ENCODE measurements at regions not wholly inside any gene's neighbourhood (a gene's known extent, or its start where the extent isn't known, plus 50 kb on each side); places are given as distances from the start of the nearest gene placed in this dataset.
"Not testable (repeated sequence)": the region's sequence is repeated elsewhere in the genome, so short reads cannot be mapped to it uniquely, and the experiment has no call there.

DNA sequence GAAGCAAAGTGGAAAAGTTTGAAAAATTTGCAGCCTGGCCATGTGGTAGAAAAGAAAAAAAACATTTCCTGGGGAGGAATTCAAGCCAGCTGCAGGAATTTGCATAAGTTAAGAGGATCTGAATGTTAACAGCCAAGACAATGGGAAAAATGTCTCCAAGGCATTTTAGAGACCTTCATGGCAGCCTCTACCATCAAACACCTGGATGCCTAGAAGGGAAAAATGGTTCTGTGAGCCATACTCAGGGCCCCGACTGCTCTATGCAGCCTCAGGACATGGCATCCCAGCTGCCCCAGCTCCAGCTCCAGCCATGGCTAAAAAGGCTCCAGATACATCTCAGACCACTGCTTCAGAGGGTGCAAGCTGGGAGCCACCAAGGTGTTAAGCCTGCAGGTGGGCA, 149.1 kb upstream of the SOX6 start:
- no peak overlapping the region for H3K27ac Mint-ChIP-seq
- no peak for ATAC-seq
- H3K9me3 Mint-ChIP-seq, result peaks cover 24 to 26% of the 10 kb centered on the region in 2 donors
- no peaks in the 10 kb centered on the region for H3K36me3 Mint-ChIP-seq
- no peak for DNase-seq (ENCODE audit: low spot score in 2 of 2)

DNA sequence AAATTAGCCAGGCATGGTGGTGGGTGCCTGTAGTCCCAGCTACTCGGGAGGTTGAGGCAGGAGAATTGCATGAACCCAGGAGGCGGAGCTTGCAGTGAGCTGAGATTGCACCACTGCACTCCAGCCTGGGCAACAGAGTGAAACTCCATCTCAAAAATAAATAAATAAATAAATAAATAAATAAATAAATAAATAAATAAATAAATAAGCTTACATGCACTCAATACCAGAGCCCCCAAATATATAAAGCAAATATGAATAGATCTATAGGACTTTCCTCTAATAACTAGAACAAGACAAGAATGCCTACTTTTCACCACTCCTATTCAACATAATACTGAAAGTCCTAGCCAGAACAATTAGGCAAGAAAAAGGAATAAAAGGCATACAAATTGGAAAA, 147.5 kb upstream of the SOX6 start:
- ATAC-seq; H3K36me3 Mint-ChIP-seq; H3K27ac Mint-ChIP-seq; DNase-seq (ENCODE audit: low spot score in 2 of 2): not testable (repeated sequence)
- peaks cover 28 to 31% of the 10 kb centered on the region in 2 donors for H3K9me3 Mint-ChIP-seq

- Mint-ChIP-seq H3K27ac (no peak overlapping the region), H3K36me3 (peaks cover 0 to 7% of the 10 kb centered on the region in 2 donors), H3K9me3 (peaks cover 11 to 27% of the 10 kb centered on the region in 2 donors)
- DNase-seq (ENCODE audit: low spot score in 2 of 2) (no peak), ATAC-seq (no peak)
These were observed 138.8 kb upstream of the SOX6 start for GRCh38 chr11:16494918-16495691.

GRCh38 chr11:16484434-16484833, 128.1 kb upstream of the SOX6 start:
- H3K36me3 Mint-ChIP-seq, result no peaks in the 10 kb centered on the region
- ATAC-seq (no peak), DNase-seq (ENCODE audit: low spot score in 2 of 2) (no peak)
- no peak overlapping the region for H3K27ac Mint-ChIP-seq
- no peaks in the 10 kb centered on the region for H3K9me3 Mint-ChIP-seq

- DNase-seq (ENCODE audit: low spot score in 2 of 2) (no peak), ATAC-seq (no peak)
- Mint-ChIP-seq H3K9me3 (peaks cover 4 to 11% of the 10 kb centered on the region in 2 donors), H3K36me3 (no peaks in the 10 kb centered on the region), H3K27ac (no peak overlapping the region)
These were observed 118.3 kb upstream of the SOX6 start for GRCh38 chr11:16474659-16475058.

- Mint-ChIP-seq H3K36me3 (no peaks in the 10 kb centered on the region), H3K9me3 (peaks cover 8 to 12% of the 10 kb centered on the region in 2 donors), H3K27ac (no peak overlapping the region)
- ATAC-seq (no peak), DNase-seq (ENCODE audit: low spot score in 2 of 2) (no peak)
These were observed 113.6 kb upstream of the SOX6 start for GRCh38 chr11:16469968-16470367.

- H3K27ac Mint-ChIP-seq, result no peak overlapping the region
- no peaks in the 10 kb centered on the region for H3K36me3 Mint-ChIP-seq
- DNase-seq (ENCODE audit: low spot score in 2 of 2), result no peak
- no peak for ATAC-seq
- H3K9me3 Mint-ChIP-seq, result peaks cover 8 to 9% of the 10 kb centered on the region in 2 donors
These were observed 112.5 kb upstream of the SOX6 start for GRCh38 chr11:16468735-16469453.

- ATAC-seq (no peak), DNase-seq (ENCODE audit: low spot score in 2 of 2) (no peak)
- Mint-ChIP-seq H3K9me3 (peaks cover 5 to 11% of the 10 kb centered on the region in 2 donors), H3K27ac (no peak overlapping the region), H3K36me3 (no peaks in the 10 kb centered on the region)
These were observed 104.2 kb upstream of the SOX6 start for GRCh38 chr11:16460508-16460907.

GRCh38 chr11:16456366-16456765, 100.0 kb upstream of the SOX6 start:
- H3K36me3 Mint-ChIP-seq, result no peaks in the 10 kb centered on the region
- no peak overlapping the region for H3K27ac Mint-ChIP-seq
- DNase-seq (ENCODE audit: low spot score in 2 of 2) (no peak), ATAC-seq (no peak)
- H3K9me3 Mint-ChIP-seq, result peaks cover 0 to 7% of the 10 kb centered on the region in 2 donors

GRCh38 chr11:16454289-16454863, 98.0 kb upstream of the SOX6 start:
- no peaks in the 10 kb centered on the region for H3K36me3 Mint-ChIP-seq
- H3K27ac Mint-ChIP-seq, result no peak overlapping the region
- ATAC-seq (no peak), DNase-seq (ENCODE audit: low spot score in 2 of 2) (no peak)
- H3K9me3 Mint-ChIP-seq, result peaks cover 0 to 4% of the 10 kb centered on the region in 2 donors

DNA sequence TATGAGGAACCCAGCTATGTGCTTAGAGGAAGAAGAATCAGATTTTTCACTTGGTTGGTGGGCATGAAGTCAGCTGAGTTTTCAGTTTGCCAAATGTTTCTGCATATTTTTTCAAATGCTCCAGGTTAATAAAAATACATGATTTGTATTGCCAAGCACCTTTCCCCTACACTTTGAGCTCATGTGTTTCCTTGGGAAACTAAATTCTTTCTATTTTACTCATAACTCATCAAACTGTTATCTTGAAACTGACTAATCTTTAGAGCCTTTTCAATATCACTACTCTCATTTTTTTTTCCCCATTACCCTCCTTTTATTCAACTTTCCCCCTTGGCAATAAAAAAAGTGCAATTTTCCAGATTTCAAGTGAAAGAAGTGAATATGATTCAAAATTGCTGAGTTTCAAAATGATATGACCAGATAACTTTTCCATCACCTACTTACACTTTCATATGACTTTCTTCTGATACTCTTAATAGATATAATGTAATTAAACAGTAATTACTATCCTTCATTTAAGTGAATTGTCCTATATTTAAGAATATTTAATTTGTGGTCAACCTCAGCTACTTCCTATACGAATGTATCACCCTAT, 91.9 kb upstream of the SOX6 start:
- H3K9me3 Mint-ChIP-seq, result peaks cover 0 to 4% of the 10 kb centered on the region in 2 donors
- DNase-seq (ENCODE audit: low spot score in 2 of 2) (no peak), ATAC-seq (peak in 1 of 2 donors; percentile 43)
- H3K27ac Mint-ChIP-seq, result no peak overlapping the region
- no peaks in the 10 kb centered on the region for H3K36me3 Mint-ChIP-seq

DNA sequence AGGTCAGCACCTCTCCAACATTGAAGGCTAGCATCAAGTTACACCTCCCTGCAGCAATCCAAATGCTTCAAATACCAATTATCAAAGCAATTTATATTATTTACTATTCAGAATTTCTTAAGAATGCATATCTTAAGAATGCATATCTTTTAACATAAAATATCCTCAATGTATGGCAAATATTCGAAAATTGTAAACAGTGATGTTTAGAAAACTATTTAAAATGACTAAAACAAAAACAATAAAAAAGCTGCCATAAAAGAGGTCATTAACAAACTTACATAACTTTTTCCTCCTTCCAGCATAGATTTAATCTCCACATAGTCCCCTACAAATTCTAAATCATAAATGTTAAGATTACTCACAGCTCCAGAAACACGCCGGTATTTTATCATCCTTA, 85.1 kb upstream of the SOX6 start:
- Mint-ChIP-seq H3K36me3 (no peaks in the 10 kb centered on the region), H3K27ac (no peak overlapping the region), H3K9me3 (peaks cover under 1 to 8% of the 10 kb centered on the region in 2 donors)
- ATAC-seq (no peak), DNase-seq (ENCODE audit: low spot score in 2 of 2) (no peak)

GRCh38 chr11:16440136-16440535, 83.8 kb upstream of the SOX6 start:
- ATAC-seq, result no peak
- no peak for DNase-seq (ENCODE audit: low spot score in 2 of 2)
- H3K9me3 Mint-ChIP-seq, result peaks cover 8 to 11% of the 10 kb centered on the region in 2 donors
- no peak overlapping the region for H3K27ac Mint-ChIP-seq
- no peaks in the 10 kb centered on the region for H3K36me3 Mint-ChIP-seq

DNA sequence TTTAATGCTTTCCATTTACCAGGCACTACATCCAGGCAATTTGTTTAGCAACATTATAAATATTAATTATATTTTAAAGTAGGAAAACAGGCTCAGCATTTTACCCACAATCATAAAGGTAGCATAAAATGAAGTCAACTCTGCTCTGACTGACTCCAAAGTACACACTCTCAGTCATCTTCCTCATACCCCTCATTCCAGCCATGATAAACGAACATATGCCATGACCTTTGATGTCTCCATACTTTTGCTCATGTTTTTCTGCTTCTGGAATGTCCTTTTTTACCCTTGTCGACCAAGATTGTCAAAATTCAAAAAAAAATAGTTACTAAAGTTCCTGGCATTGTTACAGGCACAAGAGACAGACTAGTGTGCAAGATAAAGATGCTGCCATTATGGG, 77.7 kb upstream of the SOX6 start:
- ATAC-seq (no peak), DNase-seq (ENCODE audit: low spot score in 2 of 2) (no peak)
- Mint-ChIP-seq H3K9me3 (peaks cover 22 to 28% of the 10 kb centered on the region in 2 donors), H3K27ac (no peak overlapping the region), H3K36me3 (no peaks in the 10 kb centered on the region)

DNA sequence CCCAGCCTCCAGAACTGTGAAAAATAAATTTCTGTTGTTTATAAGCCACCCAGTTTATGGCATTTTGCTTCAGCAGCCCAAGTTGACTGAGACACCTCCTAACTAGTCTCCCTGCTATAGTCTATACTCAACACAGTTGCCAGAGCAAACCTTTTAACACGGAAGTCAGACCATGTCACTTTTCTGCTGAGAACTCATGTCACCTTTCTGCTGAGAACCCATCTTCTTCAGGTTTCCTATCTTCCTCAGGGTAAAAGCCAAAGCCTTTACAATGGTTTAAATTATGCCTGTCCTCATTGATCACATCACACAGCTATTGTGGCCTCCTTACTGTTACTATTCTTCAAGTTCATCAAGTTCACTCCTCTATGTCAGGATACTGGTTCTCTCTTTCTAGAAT, 74.3 kb upstream of the SOX6 start:
- Mint-ChIP-seq H3K27ac (no peak overlapping the region), H3K9me3 (peaks cover 14 to 20% of the 10 kb centered on the region in 2 donors), H3K36me3 (no peaks in the 10 kb centered on the region)
- DNase-seq (ENCODE audit: low spot score in 2 of 2) (no peak), ATAC-seq (no peak)

DNA sequence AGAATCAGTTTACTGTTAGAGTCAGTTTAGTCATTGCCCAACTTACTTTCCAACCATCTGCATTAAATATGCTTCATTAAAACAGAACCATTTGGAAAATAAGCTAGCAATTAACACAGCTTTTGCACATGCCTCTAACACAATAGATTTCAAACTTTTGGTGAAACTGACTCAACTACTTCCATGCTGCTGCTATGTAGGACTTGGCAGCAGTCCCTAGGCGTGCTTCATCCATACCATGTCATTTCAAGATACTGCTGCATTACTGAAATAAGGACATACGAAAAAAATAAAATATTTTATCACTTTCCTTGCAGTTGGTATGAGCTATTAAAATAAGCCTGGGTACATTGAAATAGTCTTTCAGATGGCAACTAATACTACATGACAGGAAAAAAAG, 65.5 kb upstream of the SOX6 start:
- DNase-seq (ENCODE audit: low spot score in 2 of 2) (no peak), ATAC-seq (no peak)
- H3K9me3 Mint-ChIP-seq, result peaks cover 10 to 11% of the 10 kb centered on the region in 2 donors
- H3K36me3 Mint-ChIP-seq, result peaks cover 0 to 6% of the 10 kb centered on the region in 2 donors
- H3K27ac Mint-ChIP-seq, result no peak overlapping the region

DNA sequence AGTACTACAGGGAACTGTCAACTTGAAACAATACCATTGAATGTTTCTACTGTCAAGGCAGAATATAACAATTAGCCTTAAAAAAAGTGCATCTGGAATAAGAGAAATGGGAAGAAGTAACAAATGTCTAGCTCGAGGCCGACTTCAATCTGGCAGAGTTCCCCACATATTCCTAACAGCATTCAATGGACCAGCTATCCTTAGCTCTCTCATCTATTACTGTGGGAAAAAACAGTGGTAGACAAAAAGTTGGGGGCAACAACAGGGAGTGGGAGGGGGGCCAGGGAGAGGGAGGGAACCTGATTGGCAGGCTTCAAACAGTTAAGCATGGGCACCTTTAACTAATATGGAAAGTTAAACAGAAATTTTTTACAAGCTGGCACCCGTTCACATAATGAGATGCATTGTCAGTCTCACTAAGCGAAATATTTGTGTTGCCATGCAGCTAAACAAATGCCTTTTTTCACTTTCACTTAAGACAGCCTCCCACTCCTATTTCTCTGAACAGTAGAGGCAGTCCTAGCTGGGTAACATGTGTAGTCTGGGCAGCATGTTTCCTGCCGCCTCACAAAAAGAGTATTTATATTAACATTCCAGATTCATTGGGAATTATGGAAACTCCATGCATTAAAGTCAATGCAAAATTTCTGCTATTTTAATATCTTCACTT, 62.2 kb upstream of the SOX6 start:
- Mint-ChIP-seq H3K36me3 (no peaks in the 10 kb centered on the region), H3K27ac (no peak overlapping the region), H3K9me3 (peaks cover 0 to under 1% of the 10 kb centered on the region in 2 donors)
- DNase-seq (ENCODE audit: low spot score in 2 of 2), result no peak
- ATAC-seq, result no peak

Measured in activated naive CD4-positive, alpha-beta T cell treated with anti-CD3 and anti-CD28 coated beads, Interleukin-2, amount 50 U/mL, for 72 hours (primary cell).